ENCODE measurements at regions not wholly inside any gene's neighbourhood (a gene's known extent, or its start where the extent isn't known, plus 50 kb on each side); places are given as distances from the start of the nearest gene placed in this dataset.

GRCh38 chr11:80165744-80166143, 724.9 kb upstream of the TENM4 start:
- TF ChIP-seq EZH2 (IDR thresholded peaks at IDR 0.05; ENCODE audit: low read length, unreplicated experiment), result no peak
- no peak for TF ChIP-seq CTCF (conservative IDR thresholded peaks at IDR 0.05; ENCODE audit: low read depth, low read length)

Data from PC-3 (cell line).